ENCODE measurements at regions not wholly inside any gene's neighbourhood (a gene's known extent, or its start where the extent isn't known, plus 50 kb on each side); places are given as distances from the start of the nearest gene placed in this dataset.

GRCh38 chr10:44182909-44183308 lies 202.0 kb downstream of the CXCL12 start:
- H3K27ac Mint-ChIP-seq = no peak overlapping the region
- no peaks in the 10 kb centered on the region for H3K9me3 Mint-ChIP-seq
- peaks cover 8% of the 10 kb centered on the region for H3K27me3 Mint-ChIP-seq
- no peaks in the 10 kb centered on the region for H3K4me1 Mint-ChIP-seq (ENCODE audit: low read depth)
- H3K36me3 Mint-ChIP-seq = no peaks in the 10 kb centered on the region
- intact Hi-C loops (cut with micrococcal nuclease) = no loop called here
- POLR2A ChIA-PET = no interaction called here
- CTCF ChIA-PET = no interaction called here
- no peak overlapping the region for H3K4me3 Mint-ChIP-seq
- no peak for DNase-seq

GRCh38 chr10:44180321-44181168 lies 204.4 kb downstream of the CXCL12 start:
- ChIA-PET CTCF (no interaction called here), POLR2A (no interaction called here)
- Mint-ChIP-seq H3K4me3 (no peak overlapping the region), H3K9me3 (no peaks in the 10 kb centered on the region), H3K27me3 (peaks cover 7% of the 10 kb centered on the region), H3K27ac (no peak overlapping the region), H3K36me3 (no peaks in the 10 kb centered on the region), H3K4me1 (ENCODE audit: low read depth) (no peaks in the 10 kb centered on the region)
- DNase-seq = no peak
- intact Hi-C loops (cut with micrococcal nuclease) = no loop called here

- DNase-seq = no peak
- no peak overlapping the region for H3K27ac Mint-ChIP-seq
- H3K27me3 Mint-ChIP-seq = no peaks in the 10 kb centered on the region
- CTCF ChIA-PET = no interaction called here
- POLR2A ChIA-PET = no interaction called here
- no peaks in the 10 kb centered on the region for H3K36me3 Mint-ChIP-seq
- H3K4me1 Mint-ChIP-seq (ENCODE audit: low read depth) = no peaks in the 10 kb centered on the region
- H3K4me3 Mint-ChIP-seq = no peak overlapping the region
- no peaks in the 10 kb centered on the region for H3K9me3 Mint-ChIP-seq
- intact Hi-C loops (cut with micrococcal nuclease) = no loop called here
Observed at GRCh38 chr10:44178856-44179255, 206.0 kb downstream of the CXCL12 start.

GRCh38 chr10:44178281-44178680 lies 206.6 kb downstream of the CXCL12 start:
- no peaks in the 10 kb centered on the region for H3K4me1 Mint-ChIP-seq (ENCODE audit: low read depth)
- H3K4me3 Mint-ChIP-seq = no peak overlapping the region
- POLR2A ChIA-PET = no interaction called here

GRCh38 chr10:44177610-44178009 lies 207.3 kb downstream of the CXCL12 start:
- no peaks in the 10 kb centered on the region for H3K36me3 Mint-ChIP-seq
- no peak overlapping the region for H3K4me3 Mint-ChIP-seq
- no peak overlapping the region for H3K27ac Mint-ChIP-seq
- ChIA-PET POLR2A (no interaction called here), CTCF (no interaction called here)
- no peaks in the 10 kb centered on the region for H3K27me3 Mint-ChIP-seq
- DNase-seq = no peak
- intact Hi-C loops (cut with micrococcal nuclease) = no loop called here
- no peaks in the 10 kb centered on the region for H3K9me3 Mint-ChIP-seq
- H3K4me1 Mint-ChIP-seq (ENCODE audit: low read depth) = no peaks in the 10 kb centered on the region

More at GRCh38 chr10:44178281-44178680, 206.6 kb downstream of the CXCL12 start:
- no peak overlapping the region for H3K27ac Mint-ChIP-seq
- CTCF ChIA-PET = no interaction called here
- H3K27me3 Mint-ChIP-seq = no peaks in the 10 kb centered on the region
- no peaks in the 10 kb centered on the region for H3K9me3 Mint-ChIP-seq
- no peak for DNase-seq
- H3K36me3 Mint-ChIP-seq = no peaks in the 10 kb centered on the region
- intact Hi-C loops (cut with micrococcal nuclease) = no loop called here

- ChIA-PET POLR2A (no interaction called here), CTCF (no interaction called here)
- Mint-ChIP-seq H3K27me3 (no peaks in the 10 kb centered on the region), H3K4me3 (no peak overlapping the region), H3K27ac (no peak overlapping the region), H3K9me3 (no peaks in the 10 kb centered on the region), H3K4me1 (ENCODE audit: low read depth) (no peaks in the 10 kb centered on the region), H3K36me3 (no peaks in the 10 kb centered on the region)
- no peak for DNase-seq
- intact Hi-C loops (cut with micrococcal nuclease) = no loop called here
Observed at GRCh38 chr10:44176311-44176710, 208.6 kb downstream of the CXCL12 start.

- ChIA-PET POLR2A (no interaction called here), CTCF (no interaction called here)
- Mint-ChIP-seq H3K27me3 (no peaks in the 10 kb centered on the region), H3K4me1 (ENCODE audit: low read depth) (no peaks in the 10 kb centered on the region), H3K27ac (no peak overlapping the region), H3K4me3 (no peak overlapping the region), H3K9me3 (no peaks in the 10 kb centered on the region), H3K36me3 (no peaks in the 10 kb centered on the region)
- DNase-seq = no peak
- intact Hi-C loops (cut with micrococcal nuclease) = no loop called here
Observed at GRCh38 chr10:44173608-44173894, 211.3 kb downstream of the CXCL12 start.

- H3K4me3 Mint-ChIP-seq = no peak overlapping the region
- H3K27ac Mint-ChIP-seq = no peak overlapping the region
Observed at GRCh38 chr10:44172883-44173607, 211.9 kb downstream of the CXCL12 start.

GRCh38 chr10:44171765-44172164 lies 213.1 kb downstream of the CXCL12 start:
- Mint-ChIP-seq H3K36me3 (no peaks in the 10 kb centered on the region), H3K27ac (no peak overlapping the region), H3K9me3 (no peaks in the 10 kb centered on the region), H3K27me3 (peaks cover 6% of the 10 kb centered on the region), H3K4me1 (ENCODE audit: low read depth) (no peaks in the 10 kb centered on the region), H3K4me3 (no peak overlapping the region)
- CTCF ChIA-PET = no interaction called here
- POLR2A ChIA-PET = no interaction called here
- DNase-seq = no peak
- intact Hi-C loops (cut with micrococcal nuclease) = no loop called here

More at GRCh38 chr10:44172883-44173607, 211.9 kb downstream of the CXCL12 start:
- ChIA-PET CTCF (no interaction called here), POLR2A (no interaction called here)
- Mint-ChIP-seq H3K9me3 (no peaks in the 10 kb centered on the region), H3K27me3 (peaks cover 3% of the 10 kb centered on the region), H3K4me1 (ENCODE audit: low read depth) (no peaks in the 10 kb centered on the region), H3K36me3 (no peaks in the 10 kb centered on the region)
- DNase-seq = no peak
- intact Hi-C loops (cut with micrococcal nuclease) = no loop called here

GRCh38 chr10:44168478-44168877 lies 216.4 kb downstream of the CXCL12 start:
- intact Hi-C loops (cut with micrococcal nuclease) = no loop called here
- peaks cover 6% of the 10 kb centered on the region for H3K27me3 Mint-ChIP-seq
- H3K4me3 Mint-ChIP-seq = no peak overlapping the region
- no peak for DNase-seq
- ChIA-PET POLR2A (no interaction called here), CTCF (no interaction called here)
- no peaks in the 10 kb centered on the region for H3K36me3 Mint-ChIP-seq
- H3K4me1 Mint-ChIP-seq (ENCODE audit: low read depth) = no peaks in the 10 kb centered on the region
- no peak overlapping the region for H3K27ac Mint-ChIP-seq
- H3K9me3 Mint-ChIP-seq = no peaks in the 10 kb centered on the region

GRCh38 chr10:44167752-44168151 lies 217.1 kb downstream of the CXCL12 start:
- Mint-ChIP-seq H3K4me1 (ENCODE audit: low read depth) (no peaks in the 10 kb centered on the region), H3K4me3 (no peak overlapping the region), H3K27ac (no peak overlapping the region), H3K9me3 (no peaks in the 10 kb centered on the region), H3K27me3 (peaks cover 6% of the 10 kb centered on the region), H3K36me3 (no peaks in the 10 kb centered on the region)
- ChIA-PET CTCF (no interaction called here), POLR2A (no interaction called here)
- DNase-seq = no peak
- intact Hi-C loops (cut with micrococcal nuclease) = no loop called here

GRCh38 chr10:44166441-44166840 lies 218.5 kb downstream of the CXCL12 start:
- no peak overlapping the region for H3K4me3 Mint-ChIP-seq
- intact Hi-C loops (cut with micrococcal nuclease) = no loop called here
- DNase-seq = no peak
- POLR2A ChIA-PET = no interaction called here
- no peaks in the 10 kb centered on the region for H3K4me1 Mint-ChIP-seq (ENCODE audit: low read depth)
- no peaks in the 10 kb centered on the region for H3K9me3 Mint-ChIP-seq
- H3K27ac Mint-ChIP-seq = no peak overlapping the region
- CTCF ChIA-PET = no interaction called here
- H3K27me3 Mint-ChIP-seq = peaks cover 6% of the 10 kb centered on the region
- H3K36me3 Mint-ChIP-seq = no peaks in the 10 kb centered on the region

- Mint-ChIP-seq H3K4me3 (no peak overlapping the region), H3K27me3 (peaks cover 6% of the 10 kb centered on the region)
- intact Hi-C loops (cut with micrococcal nuclease) = no loop called here
Observed at GRCh38 chr10:44164251-44164956, 220.5 kb downstream of the CXCL12 start.

More at GRCh38 chr10:44164251-44164956, 220.5 kb downstream of the CXCL12 start:
- POLR2A ChIA-PET = no interaction called here
- Mint-ChIP-seq H3K27ac (no peak overlapping the region), H3K4me1 (ENCODE audit: low read depth) (no peaks in the 10 kb centered on the region), H3K36me3 (no peaks in the 10 kb centered on the region), H3K9me3 (no peaks in the 10 kb centered on the region)
- DNase-seq = no peak
- CTCF ChIA-PET = no interaction called here
